HCT116 (cell line): ENCODE measurements at regions not wholly inside any gene's neighbourhood (a gene's known extent, or its start where the extent isn't known, plus 50 kb on each side); places are given as distances from the start of the nearest gene placed in this dataset.
A peak's percentile ranks its signal among the peaks of the same experiment; 100 is the strongest.

ENCODE experiments used
- ATAC-seq: fragments of 200-7000 bp; cut with Tn5 transposase; 2 replicates; pipeline ENCODE4 v1.9.1; 2020; ENCODE audit warnings: mild to moderate bottlenecking, moderate library complexity
- BruUV-seq: library from RNA; stranded (reverse); fragments of 400-500 nt; replicated peaks from 2 replicates; lab custom pipeline; 2021; lab: Mats Ljungman, UMichigan
- CTCF ChIA-PET: fragments of 300-600 bp; sonication (Branson Sonifier 250); formaldehyde crosslinking; loops from one replicate; lab custom pipeline; 2021; ENCODE audit warnings: antibody characterized with exemption; lab: Charles Lee
- POLR2A ChIA-PET: fragments of 300-600, 350-600 bp; sonication (Branson Sonifier 250); formaldehyde crosslinking; loops from one replicate; lab custom pipeline; 2021; ENCODE audit warnings: antibody characterized with exemption; lab: Charles Lee
- RAD21 ChIA-PET, 2 experiments: fragments of 300-600 bp; sonication (Branson Sonifier 250); formaldehyde crosslinking; loops; one replicate each; lab custom pipeline; 2023; ENCODE audit warnings: low total read pairs in 2 of 2; ENCODE audit not compliant: uncharacterized antibody in 2 of 2, unreplicated experiment in 2 of 2, low non-redundant PET in 1 of 2; lab: Charles Lee
- DNase-seq: peaks from one replicate; pipeline ENCODE4 v3.0.0-alpha.2; 2010; ENCODE audit warnings: low read depth, low spot score
- H2AFZ ChIP-seq: fragments of 200-600 bp; shearing (Covaris generic), sonication (generic); 2 replicates; pipeline ENCODE4 v1.6.1; 2017; ENCODE audit warnings: low read depth, mixed run types, mixed read lengths, antibody characterized with exemption, low read length; ENCODE audit not compliant: poor library complexity, severe bottlenecking
- H3K27ac ChIP-seq: 2 replicates; pipeline ENCODE4 v1.5.1; 2012; ENCODE audit warnings: low read depth, low read length
- H3K27me3 ChIP-seq: fragments of 200-600 bp; sonication (generic); 2 replicates; pipeline ENCODE4 v1.6.1; 2016; ENCODE audit warnings: mixed run types, low read length, mixed read lengths; ENCODE audit not compliant: insufficient read depth
- H3K36me3 ChIP-seq, 2 experiments: fragments of 200-500 bp in 1 of 2; fragments of 200-600 bp in 1 of 2; sonication (Bioruptor generic) in 1 of 2; sonication (generic) in 1 of 2; 2 replicates each; pipeline versions ENCODE4 v1.5.1 to v1.6.1; 2014 to 2016; ENCODE audit warnings: low read length in 2 of 2, inconsistent platforms in 1 of 2, mixed read lengths in 1 of 2, mixed run types in 1 of 2; ENCODE audit not compliant: insufficient read depth in 2 of 2, control insufficient read depth in 1 of 2
- H3K4me1 ChIP-seq, 2 experiments: fragments of 200-600 bp in 1 of 2; sonication (generic) in 1 of 2; 2 replicates each; pipeline versions ENCODE4 v1.5.1 to v1.6.1; 2012 to 2017; ENCODE audit warnings: low read length in 2 of 2, inconsistent platforms in 1 of 2, mild to moderate bottlenecking in 1 of 2, mixed read lengths in 1 of 2, mixed run types in 1 of 2, moderate library complexity in 1 of 2; ENCODE audit not compliant: insufficient read depth in 2 of 2, control insufficient read depth in 1 of 2
- H3K4me2 ChIP-seq: fragments of 200-600 bp; sonication (generic); 2 replicates; pipeline ENCODE4 v1.6.1; 2017; ENCODE audit warnings: mixed run types, low read length, mixed read lengths
- H3K4me3 ChIP-seq, 2 experiments: fragments of 200-600 bp in 1 of 2; sonication (generic) in 1 of 2; replicated peaks in 1 of 2; 2 replicates each; pipeline ENCODE4 v1.5.1; 2011 to 2016; ENCODE audit warnings: low read length in 2 of 2, control low read depth in 1 of 2, low read depth in 1 of 2, mild to moderate bottlenecking in 1 of 2, mixed read lengths in 1 of 2, mixed run types in 1 of 2
- H3K79me2 ChIP-seq: fragments of 200-600 bp; sonication (generic); 2 replicates; pipeline ENCODE4 v1.6.1; 2017; ENCODE audit warnings: mild to moderate bottlenecking, mixed run types, low read length, moderate library complexity, mixed read lengths; ENCODE audit not compliant: insufficient read depth
- H3K9ac ChIP-seq: fragments of 200-600 bp; sonication (generic); 2 replicates; pipeline ENCODE4 v1.6.1; 2016; ENCODE audit warnings: low read length, mixed read lengths
- H3K9me2 ChIP-seq: fragments of 200-600 bp; sonication (generic), shearing (Covaris generic); 2 replicates; pipeline ENCODE4 v1.6.1; 2017; ENCODE audit warnings: mixed run types, mild to moderate bottlenecking, moderate library complexity; ENCODE audit not compliant: insufficient read depth
- H3K9me3 ChIP-seq, 2 experiments: fragments of 200-500 bp in 1 of 2; fragments of 200-600 bp in 1 of 2; sonication (Bioruptor generic) in 1 of 2; sonication (generic) in 1 of 2; 2 replicates each; pipeline ENCODE4 v1.6.1; 2014 to 2017; ENCODE audit warnings: low read length in 2 of 2, mixed read lengths in 2 of 2, inconsistent platforms in 1 of 2, low read depth in 1 of 2, mild to moderate bottlenecking in 1 of 2, mixed run types in 1 of 2, moderate library complexity in 1 of 2; ENCODE audit not compliant: control insufficient read depth in 1 of 2, insufficient read depth in 1 of 2
- H4K20me1 ChIP-seq: fragments of 200-600 bp; sonication (generic), shearing (Covaris generic); 2 replicates; pipeline ENCODE4 v1.6.1; 2017; ENCODE audit warnings: mixed run types, mild to moderate bottlenecking, moderate library complexity; ENCODE audit not compliant: insufficient read depth
- CEBPB ChIP-seq: IDR thresholded peaks from 2 replicates; pipeline ENCODE4 v1.6.1; 2012; ENCODE audit warnings: low read depth
- EGR1 ChIP-seq: IDR thresholded peaks from 2 replicates; pipeline ENCODE4 v1.6.1; 2012; ENCODE audit warnings: low read depth
- ELF1 ChIP-seq: IDR thresholded peaks from 2 replicates; pipeline ENCODE4 v1.6.1; 2012; ENCODE audit warnings: low read depth, borderline replicate concordance
- EZH2 ChIP-seq: fragments of 200-600 bp; sonication (generic); IDR thresholded peaks from 2 replicates; pipeline ENCODE4 v1.6.1; 2017; ENCODE audit warnings: antibody characterized with exemption, mixed run types
- JUND ChIP-seq: IDR thresholded peaks from 2 replicates; pipeline ENCODE4 v1.6.1; 2012
- POLR2A ChIP-seq: IDR thresholded peaks from 2 replicates; pipeline ENCODE4 v1.7.0; 2011; ENCODE audit warnings: borderline replicate concordance; ENCODE audit not compliant: insufficient read depth, insufficient read length; ENCODE audit errors: extremely low read depth
- RAD21 ChIP-seq: IDR thresholded peaks from 2 replicates; pipeline ENCODE4 v1.6.1; 2012; ENCODE audit warnings: low read depth, mild to moderate bottlenecking
- SP1 ChIP-seq: IDR thresholded peaks from 2 replicates; pipeline ENCODE4 v1.6.1; 2012; ENCODE audit warnings: low read depth
- SRF ChIP-seq: IDR thresholded peaks from 2 replicates; pipeline ENCODE4 v1.6.1; 2012; ENCODE audit warnings: low read depth
- TCF7L2 ChIP-seq: IDR thresholded peaks from 2 replicates; pipeline ENCODE4 v1.7.0; 2011; ENCODE audit warnings: borderline replicate concordance, inconsistent platforms; ENCODE audit not compliant: insufficient read depth, insufficient read length; ENCODE audit errors: extremely low read depth
- YY1 ChIP-seq: IDR thresholded peaks from 2 replicates; pipeline ENCODE4 v1.6.1; 2011; ENCODE audit warnings: low read length, low read depth, moderate library complexity, mild to moderate bottlenecking; ENCODE audit not compliant: insufficient replicate concordance; ENCODE audit errors: extremely low read depth
- ZFX ChIP-seq: fragments of 450-650 bp; IDR thresholded peaks from 2 replicates; pipeline ENCODE4 v1.6.1; 2017
- ZNF274 ChIP-seq: fragments of 200-500 bp; sonication (Bioruptor generic); IDR thresholded peaks from 2 replicates; pipeline ENCODE4 v1.6.1; 2014; ENCODE audit warnings: mild to moderate bottlenecking, low read depth, low read length, inconsistent platforms
- intact Hi-C: fragments of 100-400 bp; cut with micrococcal nuclease; formaldehyde crosslinking; loops from 2 replicates; pipeline ENCODE4 v1.10.0; 2022
- TF ChIP-seq, protein P1 (sequence below): IDR thresholded peaks from 2 replicates; pipeline ENCODE4 v1.6.1; 2011; ENCODE audit warnings: mild to moderate bottlenecking, low read length, moderate library complexity; ENCODE audit not compliant: insufficient replicate concordance; ENCODE audit errors: extremely low read depth
- TF ChIP-seq, protein P2 (sequence below): IDR thresholded peaks from 2 replicates; pipeline ENCODE4 v1.6.1; 2012
- TF ChIP-seq, protein P3 (sequence below), 3 experiments: fragments of 200-600 bp in 1 of 3; sonication (generic) in 1 of 3; IDR thresholded peaks in 2 of 3; conservative IDR thresholded peaks in 1 of 3; 2 replicates each; pipeline ENCODE4 v1.5.1; 2012 to 2017; ENCODE audit warnings: low read depth in 2 of 3, low read length in 2 of 3, antibody characterized with exemption in 1 of 3, borderline replicate concordance in 1 of 3, control low read depth in 1 of 3, mild to moderate bottlenecking in 1 of 3, mixed read lengths in 1 of 3, mixed run types in 1 of 3, moderate library complexity in 1 of 3; ENCODE audit not compliant: insufficient read depth in 1 of 3

DNA sequence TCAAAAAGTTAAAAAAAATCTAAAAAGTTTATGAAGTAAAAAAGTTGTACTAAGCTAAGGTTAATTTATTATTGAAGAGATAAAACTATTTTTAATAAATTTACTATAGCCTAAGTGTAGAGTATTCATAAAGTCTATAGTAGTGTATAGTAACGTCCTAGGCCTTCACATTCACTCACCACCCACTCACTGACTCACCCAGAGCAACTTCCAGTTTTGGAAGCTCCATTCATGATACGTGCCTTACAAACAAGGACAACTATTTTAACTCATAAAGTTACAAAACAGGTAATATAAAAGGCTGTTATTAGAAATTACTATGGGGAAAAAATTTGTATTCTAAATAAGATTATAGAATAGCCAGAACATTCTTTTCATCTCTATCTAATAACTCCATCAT lies 158.9 kb upstream of the FN1 start:
- H3K9me3 ChIP-seq = no peaks in the 10 kb centered on the region
- TF ChIP-seq ZFX (no peak), EGR1 (0 out of 2 replicates have a peak, but pooled peaks have one; percentile 22)
- TF ChIP-seq, all 23 proteins: peak for 1
- no peak overlapping the region for H2AFZ ChIP-seq
- no peak for DNase-seq
- no peaks in the 10 kb centered on the region for H3K79me2 ChIP-seq
- H3K9me2 ChIP-seq = no peaks in the 10 kb centered on the region
- H3K36me3 ChIP-seq = no peaks in the 10 kb centered on the region
- intact Hi-C loops = no loop called here
- H3K27ac ChIP-seq = no peak overlapping the region
- ChIA-PET POLR2A (no interaction called here), CTCF (no interaction called here), RAD21 (no interaction called here)
- no peak for ATAC-seq
- no TSS peak for BruUV-seq
- H3K4me3 ChIP-seq = no peak overlapping the region
- no peaks in the 10 kb centered on the region for H3K27me3 ChIP-seq
- H3K9ac ChIP-seq = no peak overlapping the region
- H3K4me1 ChIP-seq = peaks cover 0 to 4% of the 10 kb centered on the region in 2 experiments; a peak in 2 of 4 replicates
- H4K20me1 ChIP-seq = no peaks in the 10 kb centered on the region
- no peak overlapping the region for H3K4me2 ChIP-seq

DNA sequence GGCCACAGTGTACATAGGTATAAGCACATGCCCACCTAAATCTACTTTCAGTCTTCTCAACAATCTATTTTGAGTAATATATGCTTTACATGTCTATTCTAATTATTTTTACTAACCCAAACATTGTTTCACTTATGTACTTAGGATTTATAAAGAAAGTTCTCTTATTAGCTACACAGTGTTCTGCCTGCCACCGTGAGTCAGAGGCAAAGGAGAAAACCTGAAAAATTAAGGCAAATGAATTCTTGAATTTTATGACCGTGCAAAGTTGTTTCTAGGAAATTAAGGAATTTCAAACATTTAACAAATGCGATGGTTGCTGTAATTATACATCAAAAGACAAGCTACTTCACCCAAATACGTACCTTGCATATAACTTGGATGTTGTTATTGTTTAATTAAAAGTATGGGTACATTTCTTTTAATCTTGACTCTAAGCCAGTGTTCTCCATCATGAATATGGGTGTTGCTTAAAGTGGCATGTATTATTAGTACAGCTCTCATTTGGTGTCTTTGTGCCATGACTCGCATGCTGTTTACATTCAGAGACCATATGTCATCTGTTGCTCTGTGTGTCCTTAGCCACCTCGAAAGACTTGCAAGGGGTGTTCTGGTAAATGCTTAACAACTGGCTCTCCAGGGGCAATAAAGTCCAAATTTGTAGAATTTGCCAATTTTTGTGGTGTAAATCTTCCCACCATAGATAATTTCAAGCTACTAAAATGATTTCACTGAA lies 154.3 kb upstream of the FN1 start:
- no peak overlapping the region for H3K4me3 ChIP-seq
- POLR2A ChIA-PET = no interaction called here
- TF ChIP-seq, protein P1, sequence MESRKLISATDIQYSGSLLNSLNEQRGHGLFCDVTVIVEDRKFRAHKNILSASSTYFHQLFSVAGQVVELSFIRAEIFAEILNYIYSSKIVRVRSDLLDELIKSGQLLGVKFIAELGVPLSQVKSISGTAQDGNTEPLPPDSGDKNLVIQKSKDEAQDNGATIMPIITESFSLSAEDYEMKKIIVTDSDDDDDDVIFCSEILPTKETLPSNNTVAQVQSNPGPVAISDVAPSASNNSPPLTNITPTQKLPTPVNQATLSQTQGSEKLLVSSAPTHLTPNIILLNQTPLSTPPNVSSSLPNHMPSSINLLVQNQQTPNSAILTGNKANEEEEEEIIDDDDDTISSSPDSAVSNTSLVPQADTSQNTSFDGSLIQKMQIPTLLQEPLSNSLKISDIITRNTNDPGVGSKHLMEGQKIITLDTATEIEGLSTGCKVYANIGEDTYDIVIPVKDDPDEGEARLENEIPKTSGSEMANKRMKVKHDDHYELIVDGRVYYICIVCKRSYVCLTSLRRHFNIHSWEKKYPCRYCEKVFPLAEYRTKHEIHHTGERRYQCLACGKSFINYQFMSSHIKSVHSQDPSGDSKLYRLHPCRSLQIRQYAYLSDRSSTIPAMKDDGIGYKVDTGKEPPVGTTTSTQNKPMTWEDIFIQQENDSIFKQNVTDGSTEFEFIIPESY = no peak
- no peak for TF ChIP-seq TCF7L2
- TF ChIP-seq YY1 = no peak
- no peak for TF ChIP-seq CEBPB
- no peak for TF ChIP-seq SP1
- no peak for TF ChIP-seq EZH2
- TF ChIP-seq SRF = no peak
- TF ChIP-seq ELF1 = no peak
- TF ChIP-seq, protein P2, sequence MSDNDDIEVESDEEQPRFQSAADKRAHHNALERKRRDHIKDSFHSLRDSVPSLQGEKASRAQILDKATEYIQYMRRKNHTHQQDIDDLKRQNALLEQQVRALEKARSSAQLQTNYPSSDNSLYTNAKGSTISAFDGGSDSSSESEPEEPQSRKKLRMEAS = no peak
- TF ChIP-seq EGR1 = no peak
- TF ChIP-seq, protein P3, sequence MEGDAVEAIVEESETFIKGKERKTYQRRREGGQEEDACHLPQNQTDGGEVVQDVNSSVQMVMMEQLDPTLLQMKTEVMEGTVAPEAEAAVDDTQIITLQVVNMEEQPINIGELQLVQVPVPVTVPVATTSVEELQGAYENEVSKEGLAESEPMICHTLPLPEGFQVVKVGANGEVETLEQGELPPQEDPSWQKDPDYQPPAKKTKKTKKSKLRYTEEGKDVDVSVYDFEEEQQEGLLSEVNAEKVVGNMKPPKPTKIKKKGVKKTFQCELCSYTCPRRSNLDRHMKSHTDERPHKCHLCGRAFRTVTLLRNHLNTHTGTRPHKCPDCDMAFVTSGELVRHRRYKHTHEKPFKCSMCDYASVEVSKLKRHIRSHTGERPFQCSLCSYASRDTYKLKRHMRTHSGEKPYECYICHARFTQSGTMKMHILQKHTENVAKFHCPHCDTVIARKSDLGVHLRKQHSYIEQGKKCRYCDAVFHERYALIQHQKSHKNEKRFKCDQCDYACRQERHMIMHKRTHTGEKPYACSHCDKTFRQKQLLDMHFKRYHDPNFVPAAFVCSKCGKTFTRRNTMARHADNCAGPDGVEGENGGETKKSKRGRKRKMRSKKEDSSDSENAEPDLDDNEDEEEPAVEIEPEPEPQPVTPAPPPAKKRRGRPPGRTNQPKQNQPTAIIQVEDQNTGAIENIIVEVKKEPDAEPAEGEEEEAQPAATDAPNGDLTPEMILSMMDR (IDR thresholded peaks at IDR 0.05 in 2 of 3, conservative IDR thresholded peaks at IDR 0.05 in 1 of 3; ENCODE audit: borderline replicate concordance in 1 of 3, insufficient read depth in 1 of 3, low read depth in 2 of 3, low read length in 2 of 3) = no peak
- TF ChIP-seq RAD21 = no peak
- TF ChIP-seq JUND = no peak
- no peak for TF ChIP-seq POLR2A
- no peak for TF ChIP-seq ZNF274

More for the DNA sequence above, 154.3 kb upstream of the FN1 start:
- intact Hi-C loops = no loop called here
- Histone ChIP-seq H3K9me2 (no peaks in the 10 kb centered on the region), H4K20me1 (no peaks in the 10 kb centered on the region), H3K27ac (no peak overlapping the region), H3K9me3 (no peaks in the 10 kb centered on the region), H3K9ac (no peak overlapping the region), H3K4me1 (no peaks in the 10 kb centered on the region; a peak in 1 of 4 replicates), H3K4me2 (no peak overlapping the region), H3K36me3 (no peaks in the 10 kb centered on the region), H3K79me2 (no peaks in the 10 kb centered on the region), H2AFZ (no peak overlapping the region), H3K27me3 (no peaks in the 10 kb centered on the region)
- CTCF ChIA-PET = no interaction called here
- no peak for ATAC-seq
- no peak for DNase-seq
- BruUV-seq = no TSS peak
- RAD21 ChIA-PET = no interaction called here
